Stimulated activated CD4-positive, alpha-beta T cell treated with anti-CD3 and anti-CD28 coated beads, TNF-alpha, amount 100 ng/mL, for 24 hours (primary cell): ENCODE measurements at regions not wholly inside any gene's neighbourhood (a gene's known extent, or its start where the extent isn't known, plus 50 kb on each side); places are given as distances from the start of the nearest gene placed in this dataset.
"Not testable (repeated sequence)": the region's sequence is repeated elsewhere in the genome, so short reads cannot be mapped to it uniquely, and the experiment has no call there.

Experiments
- DNase-seq, 3 experiments: peaks; one replicate each; pipeline ENCODE4 v3.0.0-alpha.2; 2020; ENCODE audit warnings: low read depth in 3 of 3

DNA sequence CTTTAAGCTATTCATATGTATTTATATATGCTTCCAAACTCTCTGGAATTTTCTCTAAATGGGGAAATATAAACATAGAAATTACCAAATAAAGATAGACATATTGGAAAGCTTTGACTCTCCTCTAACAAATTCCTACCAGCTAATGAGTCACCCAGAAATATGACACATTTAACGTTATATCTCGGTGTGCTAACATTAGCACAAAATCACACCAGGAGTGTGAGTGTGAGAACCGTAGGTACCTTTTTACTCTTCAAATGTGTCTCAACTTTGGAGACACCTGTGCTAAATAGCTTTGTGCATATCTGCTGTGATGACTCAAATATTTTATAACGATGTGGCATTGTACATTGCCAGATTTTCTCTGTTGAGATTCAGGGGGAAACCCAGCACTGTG, 714.4 kb downstream of the METTL15 start:
- no peak for DNase-seq

DNA sequence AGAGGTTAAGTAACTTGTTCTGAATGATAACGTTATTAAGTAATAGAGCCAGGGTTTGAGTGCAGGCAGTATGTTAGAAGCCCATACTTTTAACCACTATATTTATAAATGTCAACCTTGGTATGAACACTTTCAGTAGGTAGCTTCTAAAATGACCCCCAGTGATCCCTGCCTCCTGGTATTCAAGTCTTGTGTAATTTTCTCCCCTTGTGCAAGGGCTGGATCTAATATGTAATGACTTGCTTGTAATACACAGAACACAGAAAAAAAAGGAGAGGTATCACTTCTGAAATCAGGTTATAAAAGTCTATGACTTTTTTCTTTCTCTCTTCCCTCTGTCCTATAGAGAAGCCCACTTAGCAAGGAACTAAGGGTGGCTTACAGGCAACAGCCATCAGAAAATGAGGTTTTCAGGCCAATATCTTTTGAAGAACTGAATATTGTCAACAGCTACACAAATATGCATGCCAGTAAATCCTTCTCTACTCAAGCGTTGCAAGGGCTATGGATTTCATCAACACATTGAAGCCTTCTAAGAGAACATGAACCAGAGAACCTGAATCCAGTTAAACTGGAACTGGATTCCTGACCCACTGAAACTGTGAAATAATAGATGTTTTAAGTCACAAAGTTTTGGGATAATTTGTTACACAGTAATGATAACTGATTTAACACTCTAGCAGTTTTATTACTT, 712.3 kb downstream of the METTL15 start:
- DNase-seq = no peak

DNA sequence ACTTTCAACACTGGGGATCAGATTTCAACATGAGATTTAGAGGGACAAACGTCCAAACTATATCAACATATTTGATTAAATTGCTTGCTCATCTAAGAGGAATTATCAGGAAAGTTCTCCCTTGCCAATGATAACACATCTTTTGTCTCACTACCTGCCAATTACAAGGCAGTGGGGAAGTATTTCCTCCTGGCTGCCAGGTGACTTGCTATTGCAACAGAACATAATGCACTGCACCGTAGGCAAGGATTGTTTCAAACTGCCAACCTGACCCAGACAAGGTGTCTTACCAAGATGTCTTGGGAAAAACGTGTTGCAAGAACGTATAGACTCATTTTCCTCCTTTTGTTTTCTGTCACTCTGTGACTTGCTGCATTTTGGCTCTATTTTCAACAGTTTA, 711.6 kb downstream of the METTL15 start:
- DNase-seq = no peak

DNA sequence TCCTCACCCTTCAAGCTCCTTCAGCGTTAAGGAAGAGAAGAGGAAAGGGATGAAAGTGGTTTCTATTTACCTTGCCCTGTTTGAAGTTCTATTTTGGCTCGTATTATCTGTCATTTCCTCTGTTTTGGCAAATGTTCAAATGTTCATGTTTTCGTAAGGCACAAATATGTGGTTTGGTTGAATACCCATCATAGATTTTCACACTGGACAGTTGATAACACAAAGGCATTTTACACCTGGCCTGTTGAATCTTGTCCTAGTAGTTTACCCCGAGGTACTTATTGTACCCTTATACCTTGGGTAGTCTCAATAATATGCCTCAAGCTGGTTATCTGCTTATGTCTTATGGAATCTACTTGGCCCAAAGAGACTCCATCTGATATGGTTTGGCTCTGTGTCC, 706.9 kb downstream of the METTL15 start:
- no peak for DNase-seq

DNA sequence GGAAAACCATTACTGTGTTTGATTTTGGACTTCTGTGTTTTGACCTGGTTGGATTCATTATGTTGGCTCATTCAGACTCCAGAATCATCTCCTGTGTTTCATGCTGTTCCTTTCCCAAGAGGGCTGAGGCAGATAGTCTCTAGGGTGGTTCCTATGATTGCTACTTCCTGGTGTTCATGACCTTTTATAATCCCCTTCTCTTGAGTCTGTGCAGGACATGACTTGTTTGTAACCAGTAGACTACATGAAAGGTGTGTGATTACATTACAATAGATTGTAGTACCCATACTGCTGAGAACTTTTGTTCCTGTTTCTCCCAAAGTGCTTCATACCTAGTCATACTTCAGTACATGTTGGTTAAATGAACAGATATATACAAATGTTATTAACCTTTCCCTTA, 700.6 kb downstream of the METTL15 start:
- DNase-seq = no peak

DNA sequence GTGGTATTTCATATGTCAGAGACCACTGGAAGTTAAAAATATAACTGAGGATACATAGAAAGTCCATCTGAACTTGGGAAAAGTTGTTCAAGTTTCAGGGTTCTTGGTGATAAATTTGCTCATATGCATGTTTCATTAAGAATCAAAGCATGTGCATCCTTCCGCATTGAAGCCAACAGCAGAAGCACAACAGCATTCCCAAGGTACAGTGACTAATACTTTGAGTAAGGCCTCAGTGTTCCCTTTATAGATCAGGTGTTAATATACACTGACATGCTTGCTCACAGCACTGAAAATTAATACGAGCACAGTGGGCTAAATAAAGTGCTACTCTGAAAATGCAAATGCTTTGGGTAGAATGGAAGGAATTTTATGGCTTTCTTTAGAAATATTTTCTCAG, 691.1 kb downstream of the METTL15 start:
- DNase-seq = no peak

DNA sequence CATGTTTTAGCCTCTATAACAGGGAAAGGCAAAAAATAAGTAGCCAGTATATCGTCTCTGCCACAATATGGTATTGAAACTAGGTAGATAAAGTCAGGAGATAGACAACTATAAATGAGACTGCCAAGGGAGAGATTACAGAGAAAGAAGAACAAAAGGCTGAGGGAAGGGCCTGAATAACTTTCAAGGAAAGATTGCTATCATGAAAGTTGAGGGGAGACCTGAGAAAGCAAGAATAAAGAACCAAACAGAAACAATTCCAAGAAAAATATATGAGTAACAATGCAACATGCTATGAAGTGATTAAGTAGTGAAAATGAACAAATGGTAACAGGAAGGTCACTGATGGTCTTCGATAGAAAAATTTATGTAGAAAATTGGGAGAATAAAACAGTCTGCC, 690.1 kb downstream of the METTL15 start:
- DNase-seq = no peak

DNA sequence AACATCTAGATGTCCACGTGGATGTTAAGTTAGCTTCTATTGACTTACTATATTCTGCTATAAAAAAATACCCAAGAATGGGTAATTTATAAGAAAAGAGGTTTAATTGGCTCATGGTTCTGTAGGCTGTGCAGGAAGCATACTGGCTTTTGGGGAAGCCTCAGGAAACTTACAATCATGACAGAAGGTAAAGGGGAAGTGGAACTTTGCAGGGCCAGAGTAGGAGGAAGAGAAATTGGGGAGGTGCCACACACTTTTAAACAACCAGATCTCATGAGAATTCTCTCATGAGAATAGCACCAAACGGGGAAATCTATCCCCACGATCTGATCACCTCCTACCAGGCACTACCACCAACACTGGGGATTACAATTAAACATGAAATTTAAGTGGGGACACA, 689.3 kb downstream of the METTL15 start:
- no peak for DNase-seq

DNA sequence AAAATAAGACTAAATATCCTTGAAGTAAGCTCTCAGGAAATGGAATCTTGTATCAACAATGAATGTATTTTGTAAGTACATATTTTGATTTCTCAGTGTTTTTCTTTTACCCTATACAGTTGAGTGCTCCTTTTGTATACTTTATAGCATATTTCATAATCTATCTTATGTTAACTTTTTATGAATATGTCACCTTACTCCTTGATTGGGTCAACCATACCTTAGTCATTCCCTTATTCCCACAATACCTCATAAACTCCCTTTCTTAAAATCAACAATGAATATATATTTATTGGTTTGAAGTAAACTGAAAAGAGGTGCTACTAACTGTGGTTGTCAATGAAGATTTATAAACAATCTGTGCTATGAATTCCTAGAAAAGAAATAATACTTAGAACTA, 686.2 kb downstream of the METTL15 start:
- no peak for DNase-seq

DNA sequence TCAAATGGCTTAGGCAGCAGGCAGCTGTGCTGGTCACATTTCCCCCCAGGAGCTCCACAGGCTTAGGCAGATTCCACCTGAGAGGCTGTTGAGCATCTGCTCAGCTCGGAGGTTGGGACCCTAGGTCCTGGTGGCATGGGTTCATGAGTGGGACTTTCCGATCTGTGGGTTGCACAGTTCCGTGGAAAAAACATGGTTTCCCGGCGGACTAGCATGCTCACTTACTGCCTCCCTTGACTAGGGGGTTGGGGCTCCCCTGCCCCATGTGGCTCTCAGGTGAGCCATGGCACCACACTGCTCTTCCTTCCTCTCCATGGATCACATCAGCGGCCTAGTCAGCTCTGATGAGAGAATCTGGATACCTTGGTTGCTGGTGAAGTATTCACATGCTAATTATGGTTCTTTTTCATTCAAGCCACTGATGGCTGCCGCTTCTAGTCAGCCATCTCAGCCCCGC, 685.1 kb downstream of the METTL15 start:
- no peak for DNase-seq

DNA sequence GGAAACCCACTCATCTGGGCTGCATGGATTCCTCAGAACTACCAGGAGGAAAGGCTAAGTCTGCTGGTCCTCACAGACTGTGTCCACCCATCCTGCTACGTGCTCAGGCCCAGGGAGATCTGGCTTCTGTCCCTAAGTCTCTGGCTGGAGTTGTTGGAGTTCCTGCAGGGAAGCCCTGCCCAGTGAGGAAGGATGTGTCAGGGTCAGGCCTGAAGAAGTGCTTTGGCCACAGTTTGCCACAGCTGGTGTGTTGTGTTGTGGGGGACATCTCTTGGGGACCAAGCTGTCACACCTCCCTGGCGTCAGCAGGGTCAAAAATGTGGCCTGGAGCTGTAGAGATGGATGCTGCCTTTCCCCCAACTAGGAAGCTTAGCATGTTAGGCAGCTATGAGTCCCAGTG, 684.7 kb downstream of the METTL15 start:
- DNase-seq = no peak

DNA sequence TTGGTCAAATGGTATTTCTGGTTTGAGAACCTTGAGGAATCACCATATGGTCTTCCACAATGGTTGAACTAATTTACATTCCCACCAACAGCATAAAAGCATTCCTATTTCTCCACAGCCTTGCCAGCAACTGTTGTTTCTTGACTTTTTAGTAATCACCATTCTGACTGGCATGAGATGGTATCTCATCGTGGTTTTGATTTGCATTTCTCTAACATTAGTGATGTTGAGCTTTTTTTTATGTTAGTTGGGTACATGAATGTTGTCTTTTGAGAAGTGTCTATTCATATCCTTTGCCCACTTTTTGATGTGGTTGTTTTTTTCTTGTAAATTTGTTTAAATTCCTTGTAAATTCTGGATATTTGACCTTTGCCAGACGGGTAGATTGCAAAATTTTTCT, 679.7 kb downstream of the METTL15 start:
- not testable (repeated sequence) for DNase-seq

DNA sequence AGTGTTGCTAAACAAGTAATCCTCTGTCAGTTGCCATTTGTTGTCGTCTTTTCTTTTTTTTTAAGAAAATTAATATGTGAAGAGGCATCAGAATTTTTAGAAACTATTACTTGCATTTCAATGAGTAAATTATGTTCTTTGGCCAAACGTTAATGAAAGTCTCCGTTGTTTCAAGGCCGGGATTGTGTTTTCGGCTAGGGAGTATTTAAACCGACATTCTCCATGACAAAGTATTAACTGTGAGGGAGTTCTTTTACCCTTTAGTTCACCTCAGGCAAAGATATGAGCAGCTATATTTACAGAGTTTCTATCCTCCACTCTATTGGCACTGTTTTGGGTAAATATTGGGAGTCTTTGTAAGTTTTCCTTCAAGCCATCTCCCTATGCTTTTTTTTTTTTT, 668.9 kb downstream of the METTL15 start:
- no peak for DNase-seq

DNA sequence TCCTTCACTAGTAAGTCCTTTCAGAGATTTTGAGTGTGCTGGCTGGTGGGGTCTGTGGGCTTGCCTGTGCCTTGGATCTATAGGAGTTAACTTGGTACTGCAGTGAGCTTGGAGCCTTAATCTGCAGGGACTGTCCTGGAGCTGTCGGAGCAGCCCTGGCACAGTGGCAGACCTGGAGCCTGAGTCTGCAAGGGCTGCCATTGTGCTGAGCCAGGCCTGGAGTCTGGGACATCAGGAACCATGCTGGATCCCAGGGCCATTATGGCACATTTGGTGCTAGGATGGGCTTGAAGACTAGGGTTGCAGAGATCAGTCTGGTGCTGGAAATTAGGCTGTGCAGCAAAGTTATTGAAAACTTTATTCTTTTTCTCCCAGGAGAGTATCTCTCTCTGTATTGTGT, 665.4 kb downstream of the METTL15 start:
- DNase-seq = no peak

DNA sequence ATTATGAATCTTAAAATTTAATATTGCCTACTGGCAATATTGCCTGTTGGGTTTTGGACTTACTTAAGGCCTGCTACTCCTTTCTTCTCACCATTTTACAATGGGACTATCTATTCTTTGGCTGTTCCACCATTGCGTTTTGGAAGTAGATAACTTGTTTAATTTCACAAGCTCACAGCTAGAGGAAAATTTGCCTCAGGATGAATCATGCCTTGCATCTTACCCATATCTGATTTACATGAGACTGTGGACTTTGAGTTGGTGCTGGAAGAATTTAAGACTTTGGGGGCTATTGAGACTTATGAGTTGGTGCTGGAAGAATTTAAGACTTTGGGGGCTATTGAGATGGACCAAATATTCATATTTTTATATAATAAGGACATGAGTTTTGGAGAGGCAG, 662.6 kb downstream of the METTL15 start:
- DNase-seq = no peak

DNA sequence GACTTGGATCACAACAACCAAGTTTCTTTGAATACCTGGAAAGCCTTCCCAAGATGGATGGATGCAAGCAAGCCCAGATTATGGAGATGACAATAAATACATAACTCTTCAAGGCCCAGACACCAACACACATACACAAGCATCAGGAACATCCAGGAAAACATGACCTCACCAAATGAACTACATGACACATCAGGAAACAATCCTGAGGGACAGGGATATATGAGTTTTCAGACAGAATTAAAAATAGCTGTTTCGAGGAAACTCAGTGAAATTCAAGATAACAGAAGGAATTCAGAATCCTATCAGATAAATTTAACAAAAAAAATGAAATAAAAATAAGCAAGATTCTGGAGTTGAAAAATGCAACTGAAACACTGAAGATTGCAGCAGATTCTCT, 659.4 kb downstream of the METTL15 start:
- DNase-seq = no peak

DNA sequence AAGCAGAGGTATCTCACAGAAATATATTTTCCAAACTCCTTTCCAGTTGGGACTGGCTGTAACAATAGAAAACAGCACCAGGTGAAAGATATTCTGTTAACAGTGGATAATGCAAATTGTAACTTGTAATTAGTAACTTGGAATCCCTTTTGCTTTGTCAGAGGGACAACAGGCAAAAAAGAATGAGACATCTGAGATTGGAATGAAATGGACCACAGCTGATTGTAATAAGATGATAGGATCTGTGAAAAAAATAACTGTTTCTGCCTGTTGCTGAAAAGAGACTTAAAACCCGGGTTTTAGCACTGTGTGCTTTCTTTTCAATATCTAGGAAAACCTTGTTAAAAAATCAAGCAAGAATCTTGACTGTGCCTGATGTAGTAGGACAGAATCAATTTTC, 655.7 kb downstream of the METTL15 start:
- DNase-seq = no peak

DNA sequence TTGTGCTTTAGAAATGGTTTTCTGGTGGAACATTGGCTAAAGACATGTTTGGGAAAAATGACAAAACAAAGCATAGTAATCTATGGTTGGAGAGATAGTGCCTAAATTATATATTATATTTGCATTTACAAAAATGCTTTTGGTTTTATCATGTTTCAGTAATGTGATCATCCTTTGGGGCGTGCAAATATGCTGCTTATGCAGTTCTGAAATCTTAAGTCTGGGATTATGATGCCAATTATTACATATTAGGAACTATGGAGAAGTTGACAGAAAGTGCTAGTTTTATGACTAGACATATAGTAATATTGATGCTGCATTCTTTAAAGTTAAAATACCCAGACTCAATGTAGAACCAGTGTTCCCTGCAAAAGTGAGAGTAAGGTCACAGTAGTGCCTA, 655.0 kb downstream of the METTL15 start:
- DNase-seq = no peak

DNA sequence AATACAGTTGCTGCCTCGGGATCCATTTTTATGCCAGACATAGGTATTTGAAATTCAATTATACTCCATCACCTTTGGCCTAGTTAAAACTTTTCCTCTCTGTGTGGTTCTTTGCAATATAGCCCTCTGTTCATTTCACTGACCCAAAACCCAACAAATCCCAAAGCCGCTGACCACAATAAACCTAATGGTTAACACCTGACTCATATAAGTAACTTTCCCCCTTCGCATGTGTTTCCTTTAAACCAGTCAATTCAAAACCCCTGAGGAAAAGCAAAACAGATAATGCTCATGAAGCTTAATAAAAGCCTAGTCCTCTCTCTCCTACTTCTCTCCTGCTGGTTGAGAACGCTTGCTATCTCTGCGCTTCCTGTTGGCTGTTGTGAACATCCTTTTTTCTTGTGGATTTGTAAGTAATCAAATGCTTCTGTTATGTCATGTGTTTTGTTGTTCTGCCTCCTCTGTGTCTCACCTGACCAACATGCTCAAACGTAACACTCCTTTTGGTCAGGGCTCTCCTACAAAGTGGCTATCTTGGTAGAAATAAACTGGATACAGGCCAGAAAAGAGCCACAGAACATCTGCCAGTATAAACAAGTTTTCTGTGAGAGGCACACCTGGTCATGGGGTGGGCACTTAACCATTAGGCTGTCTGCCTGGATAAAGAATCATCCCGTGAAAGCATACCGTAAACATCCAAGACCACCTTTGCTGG, 652.6 kb downstream of the METTL15 start:
- no peak for DNase-seq

DNA sequence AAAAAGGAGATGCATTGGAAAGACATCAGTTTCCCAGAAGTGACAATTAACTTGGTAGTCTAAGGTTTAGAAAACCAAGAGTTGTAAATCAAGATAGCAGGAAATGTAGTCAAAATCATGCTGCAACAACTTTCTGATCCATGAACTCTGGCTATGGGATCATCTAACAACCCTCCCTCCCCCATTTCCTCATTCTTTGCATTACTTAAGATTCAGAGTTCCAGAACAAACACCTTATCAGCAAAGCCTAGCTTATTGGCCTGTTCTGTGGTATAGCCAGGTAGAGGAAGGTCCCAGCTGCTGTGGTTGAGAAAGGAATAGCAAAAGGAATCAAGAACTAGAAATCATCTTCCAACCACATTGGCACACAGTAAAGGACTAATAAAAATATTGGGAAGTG, 651.1 kb downstream of the METTL15 start:
- DNase-seq = no peak

DNA sequence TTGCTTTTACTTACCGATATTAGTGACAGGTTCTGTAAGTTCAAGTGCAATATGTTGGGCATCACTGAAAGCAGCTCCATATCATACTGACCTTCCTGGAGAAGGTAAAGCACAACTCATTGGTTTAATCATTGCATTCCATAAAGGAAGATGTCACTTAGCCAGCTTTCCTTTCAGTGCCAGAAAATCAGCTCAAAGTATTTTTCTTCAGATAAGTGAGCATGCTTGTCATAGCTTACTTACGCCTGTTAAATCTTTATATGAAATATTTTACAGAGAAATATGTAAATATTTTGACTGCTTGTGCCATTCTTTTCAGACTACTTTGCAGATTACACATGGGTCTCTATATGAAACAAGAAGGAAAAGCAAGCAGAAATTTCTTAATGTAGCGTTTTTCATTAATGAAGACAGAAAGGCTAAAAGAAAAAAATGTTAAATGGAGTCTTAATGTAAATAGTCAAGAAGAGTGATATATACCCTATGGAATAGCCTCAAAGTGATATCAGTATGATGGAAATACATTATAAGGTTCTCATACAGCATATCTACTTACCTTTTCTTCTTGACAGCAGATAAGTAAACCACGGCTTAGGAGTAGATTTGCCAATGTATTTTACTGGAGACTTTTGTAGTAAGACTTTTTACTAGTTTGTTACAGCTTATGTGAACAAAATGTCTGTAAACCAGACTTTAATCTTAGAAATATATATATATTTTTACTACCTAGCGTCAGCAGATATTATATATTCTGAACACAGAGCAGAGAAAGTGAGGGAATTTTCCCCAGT, 649.7 kb downstream of the METTL15 start:
- DNase-seq = no peak

DNA sequence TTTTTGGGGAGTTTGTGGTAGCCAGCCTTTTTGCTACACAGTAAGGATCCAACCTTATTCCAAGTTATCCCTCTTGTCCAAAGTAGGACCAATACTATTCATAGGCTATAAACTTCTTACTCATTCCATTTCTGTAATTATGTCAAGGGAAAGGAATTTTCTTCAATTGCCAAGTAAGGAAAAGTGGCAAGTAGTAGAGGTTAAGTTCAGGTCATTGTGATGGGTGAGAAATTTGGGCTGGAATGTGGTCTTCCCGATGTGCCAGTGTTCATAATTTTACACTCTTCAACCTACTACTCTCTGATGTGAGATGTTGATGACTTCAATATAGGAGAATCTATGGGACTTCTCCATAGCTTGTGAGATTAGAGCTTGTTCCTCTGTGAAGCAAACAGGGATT, 648.8 kb downstream of the METTL15 start:
- no peak for DNase-seq

DNA sequence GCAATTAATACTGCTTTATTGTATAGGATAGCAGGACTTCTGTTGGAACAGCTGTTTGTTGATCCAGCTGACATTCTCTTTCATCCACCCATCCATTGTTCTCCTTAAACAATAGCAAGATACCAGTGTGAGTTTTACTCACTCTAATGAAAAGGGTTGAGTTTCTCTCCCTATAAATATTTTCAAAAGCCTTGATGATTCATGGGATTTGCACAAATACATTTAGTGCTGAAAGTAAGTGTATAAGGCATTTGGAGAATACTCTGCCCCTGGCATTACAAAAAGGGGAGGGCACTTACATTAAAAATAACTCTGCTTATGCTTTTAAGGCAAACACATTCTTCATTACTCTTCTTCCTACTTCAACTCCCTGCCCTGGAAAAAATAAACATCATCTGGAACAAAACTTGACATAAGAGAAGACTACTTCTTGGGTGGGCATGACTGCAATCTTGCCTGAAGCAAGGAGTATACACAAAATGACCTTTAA, 634.9 kb downstream of the METTL15 start:
- no peak for DNase-seq
